WTC11 (cell line): ENCODE measurements at regions not wholly inside any gene's neighbourhood (a gene's known extent, or its start where the extent isn't known, plus 50 kb on each side); places are given as distances from the start of the nearest gene placed in this dataset.

Source experiments
- ATAC-seq: fragments of 200-7000 bp; cut with Tn5 transposase; 2 replicates; pipeline ENCODE4 v1.10.0; 2021; ENCODE audit warnings: mild to moderate bottlenecking, moderate library complexity
- CTCF ChIA-PET: fragments of 300-600 bp; sonication (Branson Sonifier 250); formaldehyde crosslinking; loops from one replicate; lab custom pipeline; 2021; ENCODE audit warnings: antibody characterized with exemption; lab: Charles Lee
- POLR2A ChIA-PET: fragments of 350-600 bp; sonication (Branson Sonifier 250); formaldehyde crosslinking; loops from one replicate; lab custom pipeline; 2021; ENCODE audit warnings: antibody characterized with exemption; lab: Charles Lee
- DNase-seq: peaks from one replicate; pipeline ENCODE4 v3.0.0; 2021; ENCODE audit warnings: low spot score
- H3K27ac Mint-ChIP-seq: 2 replicates; pipeline ENCODE4 v1.8.0; 2021; ENCODE audit warnings: mixed read lengths
- H3K27me3 Mint-ChIP-seq: 2 replicates; pipeline ENCODE4 v1.8.0; 2021; ENCODE audit warnings: low read depth, mild to moderate bottlenecking, moderate library complexity, mixed read lengths
- H3K36me3 Mint-ChIP-seq: 2 replicates; pipeline ENCODE4 v1.8.0; 2021; ENCODE audit warnings: mixed read lengths
- H3K4me1 Mint-ChIP-seq: 2 replicates; pipeline ENCODE4 v1.8.0; 2022; ENCODE audit warnings: mixed read lengths
- H3K4me3 Mint-ChIP-seq: 2 replicates; pipeline ENCODE4 v1.8.0; 2021; ENCODE audit warnings: mild to moderate bottlenecking, moderate library complexity, mixed read lengths
- H3K9me3 Mint-ChIP-seq: 2 replicates; pipeline ENCODE4 v1.8.0; 2021; ENCODE audit warnings: mixed read lengths
- AFF4 ChIP-seq: sonication (generic); formaldehyde crosslinking; IDR thresholded peaks from 2 replicates; pipeline ENCODE4 v1.8.1; 2023; ENCODE audit warnings: mild to moderate bottlenecking, missing genetic modification reagents, borderline replicate concordance
- ELF4 ChIP-seq: sonication (generic); formaldehyde crosslinking; IDR thresholded peaks from 2 replicates; pipeline ENCODE4 v1.8.1; 2022; ENCODE audit warnings: low read depth, mild to moderate bottlenecking, moderate library complexity, missing genetic modification reagents
- EMX1 ChIP-seq: fragments of 250-450 bp; sonication (Bioruptor Pico); IDR thresholded peaks from 2 replicates; pipeline ENCODE4 v1.8.0; 2021; ENCODE audit warnings: mild to moderate bottlenecking
- IRF2 ChIP-seq: sonication (generic); formaldehyde crosslinking; IDR thresholded peaks from 2 replicates; pipeline ENCODE4 v1.8.0; 2022; ENCODE audit warnings: low read depth, missing genetic modification reagents, borderline replicate concordance
- MAX ChIP-seq: sonication (generic); formaldehyde crosslinking; IDR thresholded peaks from 2 replicates; pipeline ENCODE4 v1.8.0; 2022; ENCODE audit warnings: mild to moderate bottlenecking, missing genetic modification reagents
- MLX ChIP-seq: sonication (generic); formaldehyde crosslinking; IDR thresholded peaks from 2 replicates; pipeline ENCODE4 v1.8.1; 2023; ENCODE audit warnings: mild to moderate bottlenecking, missing genetic modification reagents, moderate library complexity
- MXD4 ChIP-seq: fragments of 250-450 bp; sonication (Bioruptor Pico); IDR thresholded peaks from 2 replicates; pipeline ENCODE4 v1.8.0; 2021; ENCODE audit warnings: mild to moderate bottlenecking, moderate library complexity, borderline replicate concordance
- OVOL2 ChIP-seq: fragments of 250-450 bp; sonication (Bioruptor Pico); IDR thresholded peaks from 2 replicates; pipeline ENCODE4 v1.9.0; 2021; ENCODE audit warnings: mild to moderate bottlenecking, borderline replicate concordance
- PRRX2 ChIP-seq: fragments of 250-450 bp; sonication (Bioruptor Pico); IDR thresholded peaks from 2 replicates; pipeline ENCODE4 v1.8.0; 2021; ENCODE audit warnings: mild to moderate bottlenecking
- TEAD1 ChIP-seq: sonication (generic); formaldehyde crosslinking; IDR thresholded peaks from 2 replicates; pipeline ENCODE4 v1.8.0; 2022; ENCODE audit warnings: mild to moderate bottlenecking, missing genetic modification reagents
- USF1 ChIP-seq: sonication (generic); formaldehyde crosslinking; IDR thresholded peaks from 2 replicates; pipeline ENCODE4 v1.8.0; 2022; ENCODE audit warnings: mild to moderate bottlenecking, missing genetic modification reagents
- ZBTB21 ChIP-seq: sonication (generic); formaldehyde crosslinking; IDR thresholded peaks from 2 replicates; pipeline ENCODE4 v1.8.1; 2023; ENCODE audit warnings: mild to moderate bottlenecking, missing genetic modification reagents, borderline replicate concordance
- ZMAT4 ChIP-seq: fragments of 250-450 bp; sonication (Bioruptor Pico); IDR thresholded peaks from 2 replicates; pipeline ENCODE4 v1.9.0; 2021; ENCODE audit warnings: mild to moderate bottlenecking
- ZNF219 ChIP-seq: sonication (generic); formaldehyde crosslinking; IDR thresholded peaks from 2 replicates; pipeline ENCODE4 v1.8.0; 2023; ENCODE audit warnings: missing genetic modification reagents, mild to moderate bottlenecking, borderline replicate concordance
- ZNF396 ChIP-seq: fragments of 250-450 bp; sonication (Bioruptor Pico); IDR thresholded peaks from 2 replicates; pipeline ENCODE4 v1.8.0; 2021; ENCODE audit warnings: mild to moderate bottlenecking, moderate library complexity, borderline replicate concordance
- ZSCAN18 ChIP-seq: fragments of 250-450 bp; sonication (Bioruptor Pico); IDR thresholded peaks from 2 replicates; pipeline ENCODE4 v2.1.2; 2022; ENCODE audit warnings: mild to moderate bottlenecking, moderate library complexity

GRCh38 chr11:27841023-27841422 lies 140.8 kb upstream of the BDNF start:
- DNase-seq: no peak
- Mint-ChIP-seq H3K36me3 (no peaks in the 10 kb centered on the region), H3K27me3 (peaks cover 13% of the 10 kb centered on the region), H3K4me1 (no peaks in the 10 kb centered on the region), H3K27ac (no peak overlapping the region), H3K9me3 (no peaks in the 10 kb centered on the region), H3K4me3 (no peak overlapping the region)
- POLR2A ChIA-PET: no interaction called here
- no peak for ATAC-seq
- CTCF ChIA-PET: no interaction called here
- TF ChIP-seq EMX1 (CRISPR knock-in tag) (no peak), PRRX2 (no peak), USF1 (no peak), ZMAT4 (no peak), TEAD1 (CRISPR knock-in tag) (no peak), MAX (CRISPR knock-in tag) (no peak)

GRCh38 chr11:27839226-27839913 lies 139.1 kb upstream of the BDNF start:
- TF ChIP-seq MLX (CRISPR knock-in tag) (no peak), ELF4 (no peak)
- Mint-ChIP-seq H3K36me3 (no peaks in the 10 kb centered on the region), H3K27me3 (peaks cover 12% of the 10 kb centered on the region), H3K4me1 (no peaks in the 10 kb centered on the region), H3K27ac (no peak overlapping the region), H3K4me3 (no peak overlapping the region), H3K9me3 (no peaks in the 10 kb centered on the region)
- CTCF ChIA-PET: interaction anchor here (0.7 to 1.1 kb wide), 6 partner anchors 17 to 174 kb away, joined by 3 to 6 read pairs (median 4); no protein-coding TSS in a partner anchor
- no peak for DNase-seq
- POLR2A ChIA-PET: no interaction called here
- ATAC-seq: peak; percentile 39; the same call in 1 of the 2 replicates

GRCh38 chr11:27838674-27839073 lies 138.4 kb upstream of the BDNF start:
- no peak for ATAC-seq
- peaks cover 12% of the 10 kb centered on the region for H3K27me3 Mint-ChIP-seq
- H3K36me3 Mint-ChIP-seq: no peaks in the 10 kb centered on the region
- no peak overlapping the region for H3K4me3 Mint-ChIP-seq
- H3K9me3 Mint-ChIP-seq: no peaks in the 10 kb centered on the region
- no peaks in the 10 kb centered on the region for H3K4me1 Mint-ChIP-seq
- ChIA-PET CTCF (interaction anchor here (1.4 kb wide), 1 partner anchor 139 kb away, joined by 5 read pairs; the partner anchor contains the start of gene BDNF), POLR2A (no interaction called here)
- TF ChIP-seq TEAD1 (CRISPR knock-in tag) (no peak), ZNF396 (CRISPR knock-in tag) (no peak), MXD4 (CRISPR knock-in tag) (no peak), ZSCAN18 (no peak), ZNF219 (CRISPR knock-in tag) (no peak), AFF4 (CRISPR knock-in tag) (no peak), ZBTB21 (CRISPR knock-in tag) (no peak), OVOL2 (CRISPR knock-in tag) (no peak), IRF2 (CRISPR knock-in tag) (no peak)
- TF ChIP-seq, all 79 proteins: peak for 0
- H3K27ac Mint-ChIP-seq: no peak overlapping the region
- no peak for DNase-seq
